Transverse colon (tissue), 4 donors: ENCODE measurements at regions not wholly inside any gene's neighbourhood (a gene's known extent, or its start where the extent isn't known, plus 50 kb on each side); places are given as distances from the start of the nearest gene placed in this dataset.

ENCODE experiments used
- EP300 ChIP-seq: sonication (generic); formaldehyde crosslinking; IDR thresholded peaks from one replicate; pipeline ENCODE4 v1.6.1; 2017; ENCODE audit warnings: antibody characterized with exemption, low read depth
- POLR2A ChIP-seq: fragments of 450-650 bp; IDR thresholded peaks from one replicate; pipeline ENCODE4 v1.6.1; 2016; ENCODE audit warnings: antibody characterized with exemption, mild to moderate bottlenecking, moderate library complexity
- POLR2AphosphoS5 ChIP-seq, 3 donors: sonication (generic); formaldehyde crosslinking; IDR thresholded peaks; one replicate each; pipeline ENCODE4 v1.6.1; 2016; ENCODE audit warnings: antibody characterized with exemption in 3 of 3
- TF ChIP-seq, protein P1 (sequence below), 5 experiments: fragments of 200-600 bp in 3 of 5; fragments of 450-650 bp in 2 of 5; sonication (generic) in 3 of 5; IDR thresholded peaks; 1 replicate in 2 of 5; 2 replicates in 3 of 5; pipeline ENCODE4 v1.5.1; 2016 to 2017; ENCODE audit warnings: antibody characterized with exemption in 5 of 5, inconsistent platforms in 3 of 5, mild to moderate bottlenecking in 2 of 5, moderate library complexity in 1 of 5

- TF ChIP-seq, protein P1, sequence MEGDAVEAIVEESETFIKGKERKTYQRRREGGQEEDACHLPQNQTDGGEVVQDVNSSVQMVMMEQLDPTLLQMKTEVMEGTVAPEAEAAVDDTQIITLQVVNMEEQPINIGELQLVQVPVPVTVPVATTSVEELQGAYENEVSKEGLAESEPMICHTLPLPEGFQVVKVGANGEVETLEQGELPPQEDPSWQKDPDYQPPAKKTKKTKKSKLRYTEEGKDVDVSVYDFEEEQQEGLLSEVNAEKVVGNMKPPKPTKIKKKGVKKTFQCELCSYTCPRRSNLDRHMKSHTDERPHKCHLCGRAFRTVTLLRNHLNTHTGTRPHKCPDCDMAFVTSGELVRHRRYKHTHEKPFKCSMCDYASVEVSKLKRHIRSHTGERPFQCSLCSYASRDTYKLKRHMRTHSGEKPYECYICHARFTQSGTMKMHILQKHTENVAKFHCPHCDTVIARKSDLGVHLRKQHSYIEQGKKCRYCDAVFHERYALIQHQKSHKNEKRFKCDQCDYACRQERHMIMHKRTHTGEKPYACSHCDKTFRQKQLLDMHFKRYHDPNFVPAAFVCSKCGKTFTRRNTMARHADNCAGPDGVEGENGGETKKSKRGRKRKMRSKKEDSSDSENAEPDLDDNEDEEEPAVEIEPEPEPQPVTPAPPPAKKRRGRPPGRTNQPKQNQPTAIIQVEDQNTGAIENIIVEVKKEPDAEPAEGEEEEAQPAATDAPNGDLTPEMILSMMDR (IDR thresholded peaks at IDR 0.05): no peak
- TF ChIP-seq POLR2AphosphoS5 (IDR thresholded peaks at IDR 0.05) (no peak), POLR2A (no peak), EP300 (no peak)
Measured at GRCh38 chr4:157908031-157908430, 264.8 kb downstream of the GASK1B start.
